ENCODE measurements at regions not wholly inside any gene's neighbourhood (a gene's known extent, or its start where the extent isn't known, plus 50 kb on each side); places are given as distances from the start of the nearest gene placed in this dataset.
A peak's percentile ranks its signal among the peaks of the same experiment; 100 is the strongest.

DNA sequence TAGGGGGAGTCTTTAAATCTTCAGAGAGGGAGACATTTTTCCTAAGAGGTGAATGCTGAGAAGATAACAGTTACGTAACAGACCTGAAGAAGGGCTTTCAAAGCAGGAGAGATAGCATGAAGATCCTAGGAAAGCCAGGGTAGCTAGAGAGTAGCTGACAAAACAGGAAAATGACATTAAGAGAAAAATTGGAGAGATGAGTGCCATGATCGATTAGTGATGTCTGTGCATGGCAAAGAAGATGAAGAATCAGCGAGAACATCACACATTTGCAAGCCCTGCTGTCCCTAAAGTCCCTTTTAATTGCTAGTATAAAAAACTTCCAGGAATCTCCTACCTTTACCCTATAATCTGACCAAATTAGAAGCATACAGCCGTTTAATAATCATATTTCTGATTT lies 116.9 kb upstream of the PAX6 start:
- TF ChIP-seq, protein P1, sequence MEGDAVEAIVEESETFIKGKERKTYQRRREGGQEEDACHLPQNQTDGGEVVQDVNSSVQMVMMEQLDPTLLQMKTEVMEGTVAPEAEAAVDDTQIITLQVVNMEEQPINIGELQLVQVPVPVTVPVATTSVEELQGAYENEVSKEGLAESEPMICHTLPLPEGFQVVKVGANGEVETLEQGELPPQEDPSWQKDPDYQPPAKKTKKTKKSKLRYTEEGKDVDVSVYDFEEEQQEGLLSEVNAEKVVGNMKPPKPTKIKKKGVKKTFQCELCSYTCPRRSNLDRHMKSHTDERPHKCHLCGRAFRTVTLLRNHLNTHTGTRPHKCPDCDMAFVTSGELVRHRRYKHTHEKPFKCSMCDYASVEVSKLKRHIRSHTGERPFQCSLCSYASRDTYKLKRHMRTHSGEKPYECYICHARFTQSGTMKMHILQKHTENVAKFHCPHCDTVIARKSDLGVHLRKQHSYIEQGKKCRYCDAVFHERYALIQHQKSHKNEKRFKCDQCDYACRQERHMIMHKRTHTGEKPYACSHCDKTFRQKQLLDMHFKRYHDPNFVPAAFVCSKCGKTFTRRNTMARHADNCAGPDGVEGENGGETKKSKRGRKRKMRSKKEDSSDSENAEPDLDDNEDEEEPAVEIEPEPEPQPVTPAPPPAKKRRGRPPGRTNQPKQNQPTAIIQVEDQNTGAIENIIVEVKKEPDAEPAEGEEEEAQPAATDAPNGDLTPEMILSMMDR (conservative IDR thresholded peaks at IDR 0.05; ENCODE audit: low read depth, low read length), result no peak
- no peak for TF ChIP-seq EZH2 (IDR thresholded peaks at IDR 0.05; ENCODE audit: borderline replicate concordance, low read depth, low read length, poor library complexity, severe bottlenecking)
- H3K4me3 ChIP-seq (ENCODE audit: low read depth, low read length, poor library complexity, severe bottlenecking), result no peak overlapping the region
- no peak overlapping the region for H3K27ac ChIP-seq (ENCODE audit: low read depth, low read length, poor library complexity, severe bottlenecking)
- ChIA-PET CTCF (no interaction called here), POLR2A (ENCODE audit: low non-redundant PET) (no interaction called here)
- no peaks in the 10 kb centered on the region for H3K36me3 ChIP-seq (ENCODE audit: insufficient read depth, low read length, poor library complexity, severe bottlenecking)
- no TSS peak for BruUV-seq (replicated peaks)
- intact Hi-C loops (cut with micrococcal nuclease; ENCODE audit: unreplicated experiment), result no loop called here
- no peaks in the 10 kb centered on the region for H3K9me3 ChIP-seq (ENCODE audit: low read depth, low read length, poor library complexity, severe bottlenecking)
- peaks cover 90% of the 10 kb centered on the region for H3K27me3 ChIP-seq (replicated peaks; ENCODE audit: insufficient read depth, low read depth, low read length, poor library complexity)
- DNase-seq (ENCODE audit: low spot score), result no peak
- no peaks in the 10 kb centered on the region for H3K4me1 ChIP-seq (ENCODE audit: insufficient read depth, low read length, poor library complexity, severe bottlenecking)

DNA sequence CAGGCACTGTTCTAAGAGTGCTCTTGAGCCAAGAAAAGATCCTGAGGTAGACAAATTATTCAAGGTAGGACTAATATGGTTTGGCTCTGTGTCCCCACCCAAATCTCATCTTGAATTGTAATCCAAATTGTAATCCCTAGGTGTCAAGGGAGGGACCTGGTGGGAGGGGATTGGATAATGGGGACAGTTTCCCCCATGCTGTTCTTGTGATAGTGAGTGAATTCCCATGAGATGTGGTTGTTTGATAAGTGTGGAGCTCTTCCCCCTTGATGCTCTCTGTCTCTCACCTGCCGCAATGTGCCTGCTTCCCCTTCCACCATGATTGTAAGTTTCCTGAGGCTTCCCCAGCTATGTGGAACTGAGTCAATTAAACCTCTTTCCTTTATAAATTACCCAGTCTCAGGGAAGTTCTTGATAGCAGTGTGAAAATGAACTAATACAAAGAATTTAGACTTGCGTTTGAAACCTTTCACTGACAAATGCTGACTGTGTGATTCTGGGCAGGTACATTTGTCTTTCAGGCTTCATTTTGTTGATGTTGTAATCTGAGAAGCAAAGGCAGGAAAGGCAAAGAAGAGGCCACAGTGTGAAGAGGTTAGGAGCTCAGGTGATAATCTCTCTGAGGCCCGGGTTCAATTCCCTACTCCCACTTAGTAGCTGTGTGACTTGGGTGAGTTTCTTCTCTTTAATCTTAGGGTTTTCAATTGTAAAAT lies 115.8 kb upstream of the PAX6 start:
- DNase-seq (ENCODE audit: low spot score), result no peak
- POLR2A ChIA-PET (ENCODE audit: low non-redundant PET), result no interaction called here
- CTCF ChIA-PET, result no interaction called here
- BruUV-seq (replicated peaks), result no TSS peak
- Histone ChIP-seq H3K9me3 (ENCODE audit: low read depth, low read length, poor library complexity, severe bottlenecking) (no peaks in the 10 kb centered on the region), H3K27me3 (replicated peaks; ENCODE audit: insufficient read depth, low read depth, low read length, poor library complexity) (peaks cover 84% of the 10 kb centered on the region), H3K4me3 (ENCODE audit: low read depth, low read length, poor library complexity, severe bottlenecking) (no peak overlapping the region), H3K27ac (ENCODE audit: low read depth, low read length, poor library complexity, severe bottlenecking) (no peak overlapping the region), H3K4me1 (ENCODE audit: insufficient read depth, low read length, poor library complexity, severe bottlenecking) (no peaks in the 10 kb centered on the region), H3K36me3 (ENCODE audit: insufficient read depth, low read length, poor library complexity, severe bottlenecking) (no peaks in the 10 kb centered on the region)
- TF ChIP-seq EZH2 (IDR thresholded peaks at IDR 0.05; ENCODE audit: borderline replicate concordance, low read depth, low read length, poor library complexity, severe bottlenecking), result no peak
- TF ChIP-seq, protein P1 (conservative IDR thresholded peaks at IDR 0.05; ENCODE audit: low read depth, low read length), result no peak
- intact Hi-C loops (cut with micrococcal nuclease; ENCODE audit: unreplicated experiment), result no loop called here

DNA sequence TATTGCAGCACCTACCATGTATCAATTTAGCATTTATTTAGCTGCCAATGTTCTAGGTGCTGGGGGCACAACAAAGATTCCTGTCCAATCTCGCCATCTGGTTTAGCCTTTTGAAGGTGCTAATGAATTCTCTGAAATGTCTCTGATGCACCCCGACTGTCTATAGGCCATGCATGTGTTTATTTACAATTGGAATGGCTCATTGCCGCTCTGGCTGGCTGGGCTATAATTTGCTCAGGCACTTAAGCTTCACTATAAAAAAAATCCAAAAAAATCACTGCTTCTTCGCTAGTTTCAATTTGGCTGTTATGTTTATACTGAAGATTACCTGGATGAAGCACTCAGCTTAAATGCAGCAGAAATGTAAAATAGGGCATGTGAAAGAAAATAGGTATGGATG lies 115.0 kb upstream of the PAX6 start:
- Histone ChIP-seq H3K27me3 (replicated peaks; ENCODE audit: insufficient read depth, low read depth, low read length, poor library complexity) (peaks cover 84% of the 10 kb centered on the region), H3K9me3 (ENCODE audit: low read depth, low read length, poor library complexity, severe bottlenecking) (no peaks in the 10 kb centered on the region), H3K27ac (ENCODE audit: low read depth, low read length, poor library complexity, severe bottlenecking) (no peak overlapping the region), H3K4me1 (ENCODE audit: insufficient read depth, low read length, poor library complexity, severe bottlenecking) (no peaks in the 10 kb centered on the region), H3K4me3 (ENCODE audit: low read depth, low read length, poor library complexity, severe bottlenecking) (no peak overlapping the region), H3K36me3 (ENCODE audit: insufficient read depth, low read length, poor library complexity, severe bottlenecking) (no peaks in the 10 kb centered on the region)
- DNase-seq (ENCODE audit: low spot score), result no peak
- TF ChIP-seq, protein P1 (conservative IDR thresholded peaks at IDR 0.05; ENCODE audit: low read depth, low read length), result no peak
- peak; percentile 42 for TF ChIP-seq EZH2 (IDR thresholded peaks at IDR 0.05; ENCODE audit: borderline replicate concordance, low read depth, low read length, poor library complexity, severe bottlenecking)
- no TSS peak for BruUV-seq (replicated peaks)
- intact Hi-C loops (cut with micrococcal nuclease; ENCODE audit: unreplicated experiment), result no loop called here
- ChIA-PET CTCF (interaction anchor here (0.7 kb wide), 1 partner anchor 250 kb away, joined by 3 read pairs; no protein-coding TSS in a partner anchor), POLR2A (ENCODE audit: low non-redundant PET) (no interaction called here)

Data from A673 (cell line).